GM10248 (cell line): ENCODE measurements at regions not wholly inside any gene's neighbourhood (a gene's known extent, or its start where the extent isn't known, plus 50 kb on each side); places are given as distances from the start of the nearest gene placed in this dataset.

Experiments
- CTCF ChIA-PET: fragments of 300-600 bp; sonication (Branson Sonifier 250); formaldehyde crosslinking; extraction: SDS; loops from one replicate; lab custom pipeline; 2021; ENCODE audit warnings: antibody characterized with exemption; lab: Yijun Ruan, JAX
- POLR2A ChIA-PET: fragments of 350-650 bp; sonication (Branson Sonifier 250); formaldehyde crosslinking; extraction: SDS; loops from one replicate; lab custom pipeline; 2020; ENCODE audit warnings: antibody characterized with exemption; lab: Yijun Ruan, JAX
- DNase-seq: peaks from one replicate; pipeline ENCODE4 v3.0.0; 2012; ENCODE audit errors: extremely low spot score
- TF ChIP-seq, protein P1 (sequence below): IDR thresholded peaks from 2 replicates; pipeline ENCODE4 v1.5.1; 2012; ENCODE audit warnings: mild to moderate bottlenecking, low read depth; ENCODE audit errors: extremely low read depth, missing control alignments, control extremely low read depth

DNA sequence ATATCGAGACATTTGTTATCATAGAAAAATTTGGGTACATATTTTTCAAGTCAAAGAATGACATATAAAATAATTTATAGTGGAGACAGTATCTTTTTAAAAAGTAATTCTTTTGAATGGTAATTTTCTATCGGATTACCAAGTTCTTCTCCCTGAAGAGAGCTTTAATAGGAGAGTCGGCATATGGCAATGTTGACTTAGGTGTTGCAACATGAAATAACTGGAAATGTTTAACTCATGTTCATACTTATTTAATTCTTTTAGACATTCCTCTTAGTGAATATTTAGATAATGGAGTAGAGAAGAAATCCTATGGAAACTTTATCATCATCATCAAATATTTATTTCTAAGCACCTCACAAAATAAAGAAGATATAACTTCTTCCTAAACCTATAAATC is 118.2 kb upstream of the CTNND2 start:
- POLR2A ChIA-PET = no interaction called here
- TF ChIP-seq, protein P1, sequence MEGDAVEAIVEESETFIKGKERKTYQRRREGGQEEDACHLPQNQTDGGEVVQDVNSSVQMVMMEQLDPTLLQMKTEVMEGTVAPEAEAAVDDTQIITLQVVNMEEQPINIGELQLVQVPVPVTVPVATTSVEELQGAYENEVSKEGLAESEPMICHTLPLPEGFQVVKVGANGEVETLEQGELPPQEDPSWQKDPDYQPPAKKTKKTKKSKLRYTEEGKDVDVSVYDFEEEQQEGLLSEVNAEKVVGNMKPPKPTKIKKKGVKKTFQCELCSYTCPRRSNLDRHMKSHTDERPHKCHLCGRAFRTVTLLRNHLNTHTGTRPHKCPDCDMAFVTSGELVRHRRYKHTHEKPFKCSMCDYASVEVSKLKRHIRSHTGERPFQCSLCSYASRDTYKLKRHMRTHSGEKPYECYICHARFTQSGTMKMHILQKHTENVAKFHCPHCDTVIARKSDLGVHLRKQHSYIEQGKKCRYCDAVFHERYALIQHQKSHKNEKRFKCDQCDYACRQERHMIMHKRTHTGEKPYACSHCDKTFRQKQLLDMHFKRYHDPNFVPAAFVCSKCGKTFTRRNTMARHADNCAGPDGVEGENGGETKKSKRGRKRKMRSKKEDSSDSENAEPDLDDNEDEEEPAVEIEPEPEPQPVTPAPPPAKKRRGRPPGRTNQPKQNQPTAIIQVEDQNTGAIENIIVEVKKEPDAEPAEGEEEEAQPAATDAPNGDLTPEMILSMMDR = no peak
- CTCF ChIA-PET = interaction anchor here (0.7 to 4.9 kb wide), 3 partner anchors 9 to 755 kb away, joined by 3 to 15 read pairs (median 6); no protein-coding TSS in a partner anchor
- no peak for DNase-seq

DNA sequence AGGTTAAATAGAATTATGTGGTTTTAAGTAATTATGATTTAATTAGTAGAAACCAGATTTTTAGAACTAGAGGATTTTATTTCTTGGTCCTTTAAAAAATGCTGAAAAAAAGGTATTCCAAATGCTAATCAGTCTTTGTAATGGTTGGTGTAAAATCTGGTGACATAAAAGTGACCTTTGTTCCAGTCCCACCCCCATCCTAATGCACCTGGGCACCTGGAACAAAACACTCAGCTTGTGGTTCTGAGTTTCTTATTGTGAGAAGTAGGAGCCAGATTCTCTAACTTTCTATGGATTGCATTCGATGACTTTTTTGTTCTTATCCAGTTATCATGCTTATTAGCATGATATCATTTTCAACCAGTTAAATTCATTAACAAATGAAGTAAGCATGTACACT is 115.1 kb upstream of the CTNND2 start:
- CTCF ChIA-PET = interaction anchor here (0.8 kb wide), 1 partner anchor 19 kb away, joined by 3 read pairs; no protein-coding TSS in a partner anchor
- DNase-seq = no peak
- POLR2A ChIA-PET = no interaction called here
- TF ChIP-seq, protein P1 = no peak

DNA sequence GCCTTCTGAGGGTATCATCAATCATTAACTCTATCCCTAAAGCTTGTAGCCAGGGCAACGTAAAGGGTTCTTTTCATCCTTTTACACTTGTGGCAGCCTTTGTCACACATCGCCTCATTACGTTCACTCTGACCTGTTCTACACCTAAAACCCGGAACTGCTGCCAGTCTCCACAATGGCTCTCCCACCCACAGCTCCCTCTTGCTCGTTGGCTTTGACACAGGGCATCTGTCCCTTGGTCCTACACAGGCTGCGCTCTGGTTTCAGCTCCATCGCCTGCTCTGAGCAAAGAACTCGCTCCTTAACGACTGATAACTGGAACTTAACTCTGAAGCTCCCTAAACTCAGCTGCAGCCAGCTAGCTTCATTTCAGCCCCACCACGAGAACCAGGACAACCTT is 112.8 kb upstream of the CTNND2 start:
- POLR2A ChIA-PET = no interaction called here
- no peak for DNase-seq
- CTCF ChIA-PET = interaction anchor here (1.2 kb wide), 1 partner anchor 1029 kb away, joined by 3 read pairs; no protein-coding TSS in a partner anchor
- TF ChIP-seq, protein P1 = no peak

DNA sequence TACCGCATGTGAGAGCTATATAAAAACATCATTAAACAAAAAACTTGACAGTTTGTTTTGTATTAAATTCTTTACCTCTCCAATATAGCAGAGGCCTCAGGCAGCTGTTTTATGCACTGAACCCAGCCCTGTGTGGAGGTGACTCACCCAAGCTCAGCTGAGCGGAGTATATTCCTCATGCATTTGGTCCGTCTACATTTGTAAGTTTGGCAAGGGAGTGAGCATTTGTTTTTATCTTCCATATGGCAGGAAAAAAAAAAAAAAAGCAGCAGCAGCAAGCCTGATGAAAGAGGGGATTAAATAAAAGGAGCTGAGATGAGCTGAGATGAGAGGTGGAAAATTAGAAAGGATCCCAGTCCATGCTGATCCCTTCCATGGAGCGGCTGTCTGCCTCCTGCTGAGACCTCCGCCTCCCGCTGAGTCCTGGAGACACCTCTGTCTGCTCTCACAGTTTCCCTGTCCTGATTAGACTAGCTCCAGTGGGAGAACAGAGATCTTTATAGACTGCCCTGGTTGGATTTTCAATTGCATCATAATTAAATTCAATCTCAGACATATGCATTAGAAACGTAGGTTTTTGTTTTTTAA is 112.0 kb upstream of the CTNND2 start:
- POLR2A ChIA-PET = no interaction called here
- CTCF ChIA-PET = no interaction called here
- TF ChIP-seq, protein P1 = no peak
- no peak for DNase-seq

DNA sequence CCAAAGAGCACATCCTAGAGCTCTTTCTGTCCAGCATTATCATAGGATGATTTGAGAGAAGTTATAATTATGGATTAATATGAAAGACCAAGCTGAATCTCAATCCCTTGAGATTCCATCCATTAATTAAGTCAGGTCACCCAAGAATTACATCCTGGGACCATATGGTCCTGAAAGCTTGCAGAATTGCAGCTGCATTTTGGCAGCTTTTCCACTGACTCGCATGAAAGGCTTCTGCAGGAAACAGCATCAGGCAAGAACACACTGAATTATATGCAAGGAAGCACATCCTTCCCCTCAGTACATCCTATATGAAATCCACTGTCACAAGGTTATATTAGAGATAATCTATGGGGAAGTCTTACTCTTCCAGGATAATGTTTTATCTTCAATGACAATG is 109.1 kb upstream of the CTNND2 start:
- TF ChIP-seq, protein P1 = no peak
- no peak for DNase-seq
- POLR2A ChIA-PET = no interaction called here
- CTCF ChIA-PET = interaction anchor here (1.0 to 1.5 kb wide), 2 partner anchors 9 to 745 kb away, joined by 3 to 6 read pairs; no protein-coding TSS in a partner anchor

DNA sequence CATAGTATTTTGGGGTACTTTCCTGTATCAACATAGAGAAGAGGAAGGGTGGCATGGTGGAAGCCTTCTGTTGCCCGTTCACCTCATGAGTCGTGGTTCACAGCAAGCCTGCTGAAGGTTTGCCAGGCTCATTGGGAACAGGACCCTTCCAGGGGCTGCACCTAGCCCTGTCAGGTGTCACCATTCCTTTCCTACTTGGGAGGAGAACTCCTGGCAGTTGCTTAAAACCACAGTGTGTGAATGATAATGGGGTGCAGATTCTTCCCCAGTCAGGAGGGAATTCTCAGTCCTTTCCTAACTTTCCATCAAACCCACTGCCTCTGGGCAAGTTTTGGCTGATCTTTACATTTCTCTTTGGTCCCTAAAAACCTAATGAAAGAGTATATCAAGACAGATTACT is 99.4 kb upstream of the CTNND2 start:
- POLR2A ChIA-PET = no interaction called here
- CTCF ChIA-PET = no interaction called here
- TF ChIP-seq, protein P1 = no peak

More for the DNA sequence above, 99.4 kb upstream of the CTNND2 start:
- DNase-seq = no peak
